ENCODE measurements at regions not wholly inside any gene's neighbourhood (a gene's known extent, or its start where the extent isn't known, plus 50 kb on each side); places are given as distances from the start of the nearest gene placed in this dataset.

- Mint-ChIP-seq H3K4me3 (ENCODE audit: unreplicated experiment) (no peak overlapping the region), H3K36me3 (ENCODE audit: insufficient read depth, unreplicated experiment) (no peaks in the 10 kb centered on the region), H3K4me1 (ENCODE audit: insufficient read depth, unreplicated experiment) (no peaks in the 10 kb centered on the region), H3K9me3 (ENCODE audit: unreplicated experiment) (no peaks in the 10 kb centered on the region), H3K27me3 (ENCODE audit: insufficient read depth, unreplicated experiment) (no peaks in the 10 kb centered on the region), H3K27ac (ENCODE audit: low read depth, unreplicated experiment) (no peak overlapping the region)
- ChIA-PET CTCF (no interaction called here), POLR2A (no interaction called here)
- DNase-seq (ENCODE audit: unreplicated experiment), result no peak
- no TSS peak for BruUV-seq (replicated peaks)
- intact Hi-C loops (cut with micrococcal nuclease), result no loop called here
- no peak for TF ChIP-seq CTCF (IDR thresholded peaks at IDR 0.05; ENCODE audit: unreplicated experiment)
Observed at GRCh38 chr5:117405197-117405596, 830.6 kb upstream of the SEMA6A start.

DNA sequence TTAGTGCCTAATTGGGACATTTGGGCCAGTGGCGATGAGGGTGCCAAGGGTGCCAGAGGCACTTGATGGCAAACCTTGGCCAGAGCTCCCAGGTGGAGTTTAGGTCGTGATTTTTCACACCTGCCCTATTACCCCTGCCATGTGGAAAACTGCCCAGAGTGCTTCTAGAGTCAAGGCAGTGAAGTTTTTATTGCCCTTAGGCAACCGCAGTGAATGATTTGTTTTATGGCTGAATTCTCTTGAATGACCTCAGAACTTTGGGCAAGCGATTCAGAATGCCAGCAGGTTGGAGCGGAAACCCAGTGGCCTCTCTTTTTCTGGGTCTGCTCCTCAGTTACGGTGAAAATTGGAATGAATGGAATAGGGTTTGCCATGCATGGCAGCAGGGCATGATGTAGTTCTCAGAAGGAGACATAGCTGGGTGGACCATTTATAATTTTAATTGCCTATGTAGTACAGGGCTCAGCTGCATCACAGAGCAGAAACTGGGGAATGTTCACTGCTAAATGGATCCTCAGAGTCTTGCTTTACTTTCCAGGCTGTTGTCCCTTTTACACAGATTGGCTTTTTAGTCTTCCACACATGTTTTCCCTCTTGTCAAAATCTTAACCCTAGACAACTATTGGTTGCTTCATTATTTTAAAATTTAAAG lies 820.0 kb upstream of the SEMA6A start:
- no TSS peak for BruUV-seq (replicated peaks)
- Mint-ChIP-seq H3K27ac (ENCODE audit: low read depth, unreplicated experiment) (no peak overlapping the region), H3K9me3 (ENCODE audit: unreplicated experiment) (peaks cover 5% of the 10 kb centered on the region), H3K4me3 (ENCODE audit: unreplicated experiment) (no peak overlapping the region), H3K4me1 (ENCODE audit: insufficient read depth, unreplicated experiment) (no peaks in the 10 kb centered on the region), H3K36me3 (ENCODE audit: insufficient read depth, unreplicated experiment) (no peaks in the 10 kb centered on the region), H3K27me3 (ENCODE audit: insufficient read depth, unreplicated experiment) (no peaks in the 10 kb centered on the region)
- no peak for TF ChIP-seq CTCF (IDR thresholded peaks at IDR 0.05; ENCODE audit: unreplicated experiment)
- ChIA-PET CTCF (interaction anchor here (0.6 kb wide), 1 partner anchor 61 kb away, joined by 3 read pairs; no protein-coding TSS in a partner anchor), POLR2A (interaction anchor here (0.5 kb wide), 1 partner anchor 32 kb away, joined by 3 read pairs; no protein-coding TSS in a partner anchor)
- no peak for DNase-seq (ENCODE audit: unreplicated experiment)
- intact Hi-C loops (cut with micrococcal nuclease), result no loop called here

DNA sequence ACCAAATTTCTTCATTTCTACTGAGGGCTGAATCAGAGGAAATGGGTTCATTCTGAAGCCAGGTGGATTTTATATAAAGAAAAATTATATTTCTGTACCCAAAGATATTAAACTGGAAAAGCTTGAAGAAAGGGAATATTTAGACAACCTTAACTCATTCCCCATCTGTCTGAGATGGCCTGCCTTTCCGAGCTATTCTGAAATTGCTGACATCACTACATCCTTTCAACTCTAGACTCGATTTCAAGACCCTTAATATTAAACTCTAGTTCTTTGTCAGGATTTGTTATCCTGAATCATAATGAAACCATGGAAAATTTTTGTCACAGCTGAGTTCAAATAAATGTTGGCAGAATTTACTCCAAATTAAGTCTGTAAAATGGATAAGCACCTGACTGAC lies 818.5 kb upstream of the SEMA6A start:
- H3K36me3 Mint-ChIP-seq (ENCODE audit: insufficient read depth, unreplicated experiment), result no peaks in the 10 kb centered on the region
- no peaks in the 10 kb centered on the region for H3K4me1 Mint-ChIP-seq (ENCODE audit: insufficient read depth, unreplicated experiment)
- BruUV-seq (replicated peaks), result no TSS peak
- no peak overlapping the region for H3K4me3 Mint-ChIP-seq (ENCODE audit: unreplicated experiment)
- H3K27me3 Mint-ChIP-seq (ENCODE audit: insufficient read depth, unreplicated experiment), result no peaks in the 10 kb centered on the region
- POLR2A ChIA-PET, result no interaction called here
- H3K9me3 Mint-ChIP-seq (ENCODE audit: unreplicated experiment), result peaks cover 7% of the 10 kb centered on the region
- H3K27ac Mint-ChIP-seq (ENCODE audit: low read depth, unreplicated experiment), result no peak overlapping the region
- CTCF ChIA-PET, result interaction anchor here (0.7 kb wide), 1 partner anchor 948 kb away, joined by 3 read pairs; no protein-coding TSS in a partner anchor
- DNase-seq (ENCODE audit: unreplicated experiment), result no peak
- no peak for TF ChIP-seq CTCF (IDR thresholded peaks at IDR 0.05; ENCODE audit: unreplicated experiment)
- intact Hi-C loops (cut with micrococcal nuclease), result no loop called here

- ChIA-PET CTCF (interaction anchor here (0.5 to 0.7 kb wide), 2 partner anchors 99 to 1193 kb away, joined by 3 read pairs; no protein-coding TSS in a partner anchor), POLR2A (no interaction called here)
- intact Hi-C loops (cut with micrococcal nuclease), result no loop called here
- H3K27me3 Mint-ChIP-seq (ENCODE audit: insufficient read depth, unreplicated experiment), result no peaks in the 10 kb centered on the region
- H3K36me3 Mint-ChIP-seq (ENCODE audit: insufficient read depth, unreplicated experiment), result peaks cover 6% of the 10 kb centered on the region
- H3K4me1 Mint-ChIP-seq (ENCODE audit: insufficient read depth, unreplicated experiment), result no peaks in the 10 kb centered on the region
- H3K4me3 Mint-ChIP-seq (ENCODE audit: unreplicated experiment), result no peak overlapping the region
- H3K27ac Mint-ChIP-seq (ENCODE audit: low read depth, unreplicated experiment), result no peak overlapping the region
- no TSS peak for BruUV-seq (replicated peaks)
- no peak for TF ChIP-seq CTCF (IDR thresholded peaks at IDR 0.05; ENCODE audit: unreplicated experiment)
- no peak for DNase-seq (ENCODE audit: unreplicated experiment)
- peaks cover 7% of the 10 kb centered on the region for H3K9me3 Mint-ChIP-seq (ENCODE audit: unreplicated experiment)
Observed at GRCh38 chr5:117380316-117380715, 805.7 kb upstream of the SEMA6A start.
